Heart left ventricle (tissue), 13 donors: ENCODE measurements at regions not wholly inside any gene's neighbourhood (a gene's known extent, or its start where the extent isn't known, plus 50 kb on each side); places are given as distances from the start of the nearest gene placed in this dataset.

Experiments used
- CTCF ChIP-seq, 12 donors: fragments of 200-600 bp; sonication (generic) in 4 of 12; IDR thresholded peaks; one replicate each; pipeline versions ENCODE4 v1.5.0 to v1.8.0; 2018 to 2022; ENCODE audit warnings: antibody characterized with exemption in 12 of 12, mild to moderate bottlenecking in 5 of 12
- POLR2A ChIP-seq, 2 donors: fragments of 450-650 bp; IDR thresholded peaks; one replicate each; pipeline ENCODE4 v1.6.1; 2017; ENCODE audit warnings: antibody characterized with exemption in 2 of 2, mild to moderate bottlenecking in 2 of 2, moderate library complexity in 2 of 2
- donor health status: ischemic (EF 13 %, LVEDD 7.1; RV severe dilation, severe dysfunction).
- donor health status: DM: no; HTN: yes; CAD: no.
- donor health status: DM: no; HTN: no; CAD: no.
- donor health status: ischemic (EF 25% LVEDD 6.9; RV normal size, moderate dysfunction).
- donor health status: ischemic (EF 25% LVEDD 5.7; RV mildly dilated, moderate dysfunction).
- donor health status: ischemic (EF 35%, LVEDD 5.7; RV mildly dilated, moderate dysfunction).
- donor health status: nonischemic (EF 11% LVEDD 7.7; RV severe dilation, severe dysfunction).
- donor health status: DM: yes; HTN: yes; CAD: no.
- donor health status: PGD.
- donor health status: ischemic (EF 29% LVEDD 5.4; RV normal size, mild dysfunction).
- donor health status: nonischemic (EF 23%, LVEDD 6.1; RV moderate dilation, normal function).

DNA sequence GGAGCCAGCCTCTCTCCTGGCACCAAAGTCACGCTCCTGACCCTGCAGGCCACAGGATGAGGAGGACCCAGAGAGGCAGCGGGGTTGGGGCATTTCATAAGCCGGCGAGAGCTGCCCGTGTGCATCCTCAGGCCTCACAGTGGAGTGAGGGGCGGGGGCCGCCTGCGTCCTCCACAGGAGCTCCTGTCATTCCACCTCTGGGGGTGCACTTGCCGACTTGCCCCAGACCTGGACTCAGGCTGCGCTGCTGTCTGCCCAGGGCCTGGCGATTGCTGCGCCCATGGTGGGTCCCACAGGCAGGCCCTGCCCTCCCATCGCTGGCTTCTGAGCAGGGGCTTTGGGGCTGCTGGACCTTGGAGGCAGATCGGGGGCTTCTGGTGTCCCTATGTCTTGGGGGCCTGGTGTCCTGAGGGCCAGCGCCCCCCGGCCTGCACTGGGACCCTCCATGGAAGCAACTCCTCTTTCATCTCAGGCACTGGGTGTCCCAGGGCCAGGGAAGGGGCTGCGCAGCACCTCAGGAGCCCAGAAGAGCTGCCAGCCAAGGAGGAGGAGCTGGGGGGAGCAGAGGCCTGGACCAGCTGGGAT, 184.0 kb downstream of the GOLGA6L6 start:
- no peak for TF ChIP-seq CTCF (IDR thresholded peaks at IDR 0.05)
- no peak for TF ChIP-seq POLR2A (IDR thresholded peaks at IDR 0.05)
